Endothelial cell (in vitro differentiated cells): ENCODE measurements at regions not wholly inside any gene's neighbourhood (a gene's known extent, or its start where the extent isn't known, plus 50 kb on each side); places are given as distances from the start of the nearest gene placed in this dataset.

Source experiments
- DNase-seq: peaks from one replicate; pipeline ENCODE4 v3.0.0; 2021; ENCODE audit warnings: low spot score
- H3K27ac Mint-ChIP-seq: one replicate; pipeline ENCODE4 v1.8.0; 2021; ENCODE audit warnings: mixed read lengths, inconsistent platforms; ENCODE audit not compliant: unreplicated experiment
- H3K27me3 Mint-ChIP-seq: one replicate; pipeline ENCODE4 v1.8.0; 2021; ENCODE audit warnings: mild to moderate bottlenecking, moderate library complexity, mixed read lengths, inconsistent platforms; ENCODE audit not compliant: unreplicated experiment
- H3K36me3 Mint-ChIP-seq: one replicate; pipeline ENCODE4 v1.8.0; 2021; ENCODE audit warnings: mild to moderate bottlenecking, low read depth, mixed read lengths, inconsistent platforms; ENCODE audit not compliant: unreplicated experiment
- H3K4me1 Mint-ChIP-seq: one replicate; pipeline ENCODE4 v1.8.0; 2021; ENCODE audit warnings: mild to moderate bottlenecking, mixed read lengths, inconsistent platforms; ENCODE audit not compliant: unreplicated experiment
- H3K4me3 Mint-ChIP-seq: one replicate; pipeline ENCODE4 v1.8.0; 2021; ENCODE audit warnings: mild to moderate bottlenecking, mixed read lengths, inconsistent platforms; ENCODE audit not compliant: unreplicated experiment
- H3K9me3 Mint-ChIP-seq: one replicate; pipeline ENCODE4 v1.8.0; 2021; ENCODE audit warnings: mixed read lengths, inconsistent platforms; ENCODE audit not compliant: unreplicated experiment
- CTCF ChIP-seq: fragments of 200-600 bp; sonication (generic); IDR thresholded peaks from one replicate; pipeline ENCODE4 v1.5.0; 2021; ENCODE audit warnings: antibody characterized with exemption; ENCODE audit not compliant: unreplicated experiment

GRCh38 chr3:94758751-94759150 is 695.9 kb downstream of the NSUN3 start:
- Mint-ChIP-seq H3K9me3 (no peaks in the 10 kb centered on the region), H3K4me1 (no peaks in the 10 kb centered on the region), H3K27me3 (no peaks in the 10 kb centered on the region)

GRCh38 chr3:94772402-94772801 is 709.5 kb downstream of the NSUN3 start:
- no peaks in the 10 kb centered on the region for H3K27me3 Mint-ChIP-seq
- H3K36me3 Mint-ChIP-seq: no peaks in the 10 kb centered on the region
- no peak for TF ChIP-seq CTCF
- H3K4me3 Mint-ChIP-seq: no peak overlapping the region
- no peak for DNase-seq
- no peak overlapping the region for H3K27ac Mint-ChIP-seq
- H3K9me3 Mint-ChIP-seq: no peaks in the 10 kb centered on the region
- no peaks in the 10 kb centered on the region for H3K4me1 Mint-ChIP-seq

More at GRCh38 chr3:94758751-94759150, 695.9 kb downstream of the NSUN3 start:
- no peak for DNase-seq
- no peak overlapping the region for H3K27ac Mint-ChIP-seq
- H3K4me3 Mint-ChIP-seq: no peak overlapping the region
- TF ChIP-seq CTCF: no peak
- H3K36me3 Mint-ChIP-seq: no peaks in the 10 kb centered on the region

GRCh38 chr3:94775746-94776145 is 712.9 kb downstream of the NSUN3 start:
- H3K4me3 Mint-ChIP-seq: no peak overlapping the region
- no peaks in the 10 kb centered on the region for H3K9me3 Mint-ChIP-seq
- no peaks in the 10 kb centered on the region for H3K27me3 Mint-ChIP-seq
- H3K36me3 Mint-ChIP-seq: no peaks in the 10 kb centered on the region
- no peaks in the 10 kb centered on the region for H3K4me1 Mint-ChIP-seq
- no peak for DNase-seq
- no peak for TF ChIP-seq CTCF
- no peak overlapping the region for H3K27ac Mint-ChIP-seq

- TF ChIP-seq CTCF: no peak
- no peak overlapping the region for H3K27ac Mint-ChIP-seq
- no peaks in the 10 kb centered on the region for H3K36me3 Mint-ChIP-seq
- no peaks in the 10 kb centered on the region for H3K27me3 Mint-ChIP-seq
- no peaks in the 10 kb centered on the region for H3K4me1 Mint-ChIP-seq
- no peaks in the 10 kb centered on the region for H3K9me3 Mint-ChIP-seq
- DNase-seq: no peak
- H3K4me3 Mint-ChIP-seq: no peak overlapping the region
Observed at GRCh38 chr3:94776401-94776915, 713.6 kb downstream of the NSUN3 start.

GRCh38 chr3:94778289-94778688 is 715.4 kb downstream of the NSUN3 start:
- no peaks in the 10 kb centered on the region for H3K36me3 Mint-ChIP-seq
- H3K27ac Mint-ChIP-seq: no peak overlapping the region
- no peak overlapping the region for H3K4me3 Mint-ChIP-seq
- H3K9me3 Mint-ChIP-seq: no peaks in the 10 kb centered on the region
- no peaks in the 10 kb centered on the region for H3K27me3 Mint-ChIP-seq
- DNase-seq: no peak
- no peaks in the 10 kb centered on the region for H3K4me1 Mint-ChIP-seq
- no peak for TF ChIP-seq CTCF
